GM18873 (cell line): ENCODE measurements at regions not wholly inside any gene's neighbourhood (a gene's known extent, or its start where the extent isn't known, plus 50 kb on each side); places are given as distances from the start of the nearest gene placed in this dataset.
A peak's percentile ranks its signal among the peaks of the same experiment; 100 is the strongest.
"Not testable (repeated sequence)": the region's sequence is repeated elsewhere in the genome, so short reads cannot be mapped to it uniquely, and the experiment has no call there.

ENCODE experiments used
- ATAC-seq: cut with Tn5 transposase; IDR thresholded peaks from one replicate; pipeline ENCODE4 v1.9.1; 2021; ENCODE audit warnings: mild to moderate bottlenecking, moderate library complexity, moderate number of reproducible peaks; ENCODE audit not compliant: unreplicated experiment, low FRiP score

GRCh38 chr4:123621072-123621705 is 224.6 kb downstream of the SPRY1 start:
- no peak for ATAC-seq

- no peak for ATAC-seq
Observed at GRCh38 chr4:123622572-123622971, 226.0 kb downstream of the SPRY1 start.

- ATAC-seq = no peak
Observed at GRCh38 chr4:123623611-123624010, 227.0 kb downstream of the SPRY1 start.

- no peak for ATAC-seq
Observed at GRCh38 chr4:123624959-123625358, 228.4 kb downstream of the SPRY1 start.

GRCh38 chr4:123628288-123628687 is 231.7 kb downstream of the SPRY1 start:
- no peak for ATAC-seq

- ATAC-seq = no peak
Observed at GRCh38 chr4:123631786-123632692, 235.4 kb downstream of the SPRY1 start.

GRCh38 chr4:123632693-123633030 is 236.1 kb downstream of the SPRY1 start:
- no peak for ATAC-seq

- no peak for ATAC-seq
Observed at GRCh38 chr4:123638834-123639233, 242.2 kb downstream of the SPRY1 start.

GRCh38 chr4:123640271-123640670 is 243.7 kb downstream of the SPRY1 start:
- ATAC-seq = no peak

- ATAC-seq = no peak
Observed at GRCh38 chr4:123640824-123641223, 244.2 kb downstream of the SPRY1 start.

- ATAC-seq = no peak
Observed at GRCh38 chr4:123643691-123644090, 247.1 kb downstream of the SPRY1 start.

GRCh38 chr4:123649250-123649644 is 252.7 kb downstream of the SPRY1 start:
- ATAC-seq = peak; percentile 93

GRCh38 chr4:123649645-123650391 is 253.2 kb downstream of the SPRY1 start:
- ATAC-seq = peak; percentile 11

- ATAC-seq = no peak
Observed at GRCh38 chr4:123651066-123651465, 254.5 kb downstream of the SPRY1 start.

- no peak for ATAC-seq
Observed at GRCh38 chr4:123651536-123652180, 255.1 kb downstream of the SPRY1 start.

GRCh38 chr4:123652476-123652875 is 255.9 kb downstream of the SPRY1 start:
- no peak for ATAC-seq

- no peak for ATAC-seq
Observed at GRCh38 chr4:123653236-123653635, 256.6 kb downstream of the SPRY1 start.

- ATAC-seq = not testable (repeated sequence)
Observed at GRCh38 chr4:123656746-123657294, 260.2 kb downstream of the SPRY1 start.

GRCh38 chr4:123657606-123658005 is 261.0 kb downstream of the SPRY1 start:
- not testable (repeated sequence) for ATAC-seq

- no peak for ATAC-seq
Observed at GRCh38 chr4:123659262-123659661, 262.7 kb downstream of the SPRY1 start.
